AG04450 (cell line): ENCODE measurements at regions not wholly inside any gene's neighbourhood (a gene's known extent, or its start where the extent isn't known, plus 50 kb on each side); places are given as distances from the start of the nearest gene placed in this dataset.

Source experiments
- CTCF ChIA-PET: fragments of 300-600, 350-600 bp; formaldehyde crosslinking; extraction: SDS; loops from one replicate; lab custom pipeline; 2022; ENCODE audit warnings: antibody characterized with exemption, inconsistent platforms; lab: Charles Lee
- POLR2A ChIA-PET: fragments of 350-600 bp; formaldehyde crosslinking; extraction: SDS; loops from one replicate; lab custom pipeline; 2021; ENCODE audit warnings: antibody characterized with exemption, inconsistent platforms; lab: Yijun Ruan, JAX
- DNase-seq: peaks from one replicate; pipeline ENCODE4 v3.0.0-alpha.2; 2011; ENCODE audit warnings: low read depth, low spot score
- H3K27ac ChIP-seq: one replicate; pipeline ENCODE4 v1.5.1; 2012; ENCODE audit warnings: low read depth, low read length, control low read depth
- H3K27me3 ChIP-seq: one replicate; pipeline ENCODE4 v1.6.0; 2012; ENCODE audit warnings: low read length; ENCODE audit not compliant: control insufficient read depth, insufficient read depth
- H3K4me3 ChIP-seq: 2 replicates; pipeline ENCODE4 v1.5.1; 2011; ENCODE audit warnings: mild to moderate bottlenecking, low read depth, low read length, control low read depth
- H3K9me3 ChIP-seq: 2 replicates; pipeline ENCODE4 v1.5.1; 2012; ENCODE audit warnings: low read length; ENCODE audit not compliant: control insufficient read depth, insufficient read depth
- TF ChIP-seq, protein P1 (sequence below): IDR thresholded peaks from 2 replicates; pipeline ENCODE4 v1.5.1; 2011; ENCODE audit warnings: low read depth, low read length, control low read depth, inconsistent platforms

DNA sequence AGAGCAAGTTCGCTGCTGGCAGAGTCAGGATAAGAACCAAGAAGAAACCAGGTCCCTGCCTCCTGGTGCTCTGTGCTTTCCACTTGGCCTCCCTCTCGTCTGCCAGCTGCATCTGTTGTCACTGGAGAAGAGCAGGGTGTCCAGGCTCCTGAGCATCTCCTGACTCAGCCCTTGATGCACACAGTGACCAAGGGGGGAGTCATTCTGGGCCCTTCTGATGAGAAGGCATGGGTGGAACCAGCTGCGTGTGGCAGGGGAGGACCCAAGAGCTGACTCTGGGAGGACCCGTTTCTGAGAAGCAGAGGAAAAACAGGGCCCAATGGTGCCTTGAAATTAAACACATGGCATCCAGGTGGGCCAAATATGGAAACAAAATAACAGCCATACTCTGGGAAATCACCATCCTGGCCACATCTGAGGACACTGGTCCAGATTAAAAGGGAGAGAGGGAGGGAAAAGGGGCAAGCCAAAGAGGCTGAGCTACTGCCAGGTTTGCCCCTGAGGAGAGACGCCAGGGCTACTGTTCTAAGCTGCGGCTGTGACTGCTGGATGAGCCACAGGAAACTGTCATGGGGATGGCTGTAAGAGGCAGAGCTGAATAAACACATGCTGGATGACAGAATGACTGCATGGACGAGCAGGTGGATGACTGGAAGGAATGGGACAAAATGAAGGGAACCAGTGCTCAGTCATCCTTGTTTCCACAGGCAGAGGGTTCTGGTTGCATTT is 58.1 kb upstream of the CA12 start:
- H3K27ac ChIP-seq: no peak overlapping the region
- no peaks in the 10 kb centered on the region for H3K9me3 ChIP-seq
- no peak for DNase-seq
- H3K4me3 ChIP-seq: no peak overlapping the region
- POLR2A ChIA-PET: no interaction called here
- CTCF ChIA-PET: interaction anchor here (1.0 kb wide), 1 partner anchor 26 kb away, joined by 3 read pairs; no protein-coding TSS in a partner anchor
- H3K27me3 ChIP-seq: peaks cover 9% of the 10 kb centered on the region
- TF ChIP-seq, protein P1, sequence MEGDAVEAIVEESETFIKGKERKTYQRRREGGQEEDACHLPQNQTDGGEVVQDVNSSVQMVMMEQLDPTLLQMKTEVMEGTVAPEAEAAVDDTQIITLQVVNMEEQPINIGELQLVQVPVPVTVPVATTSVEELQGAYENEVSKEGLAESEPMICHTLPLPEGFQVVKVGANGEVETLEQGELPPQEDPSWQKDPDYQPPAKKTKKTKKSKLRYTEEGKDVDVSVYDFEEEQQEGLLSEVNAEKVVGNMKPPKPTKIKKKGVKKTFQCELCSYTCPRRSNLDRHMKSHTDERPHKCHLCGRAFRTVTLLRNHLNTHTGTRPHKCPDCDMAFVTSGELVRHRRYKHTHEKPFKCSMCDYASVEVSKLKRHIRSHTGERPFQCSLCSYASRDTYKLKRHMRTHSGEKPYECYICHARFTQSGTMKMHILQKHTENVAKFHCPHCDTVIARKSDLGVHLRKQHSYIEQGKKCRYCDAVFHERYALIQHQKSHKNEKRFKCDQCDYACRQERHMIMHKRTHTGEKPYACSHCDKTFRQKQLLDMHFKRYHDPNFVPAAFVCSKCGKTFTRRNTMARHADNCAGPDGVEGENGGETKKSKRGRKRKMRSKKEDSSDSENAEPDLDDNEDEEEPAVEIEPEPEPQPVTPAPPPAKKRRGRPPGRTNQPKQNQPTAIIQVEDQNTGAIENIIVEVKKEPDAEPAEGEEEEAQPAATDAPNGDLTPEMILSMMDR: no peak

DNA sequence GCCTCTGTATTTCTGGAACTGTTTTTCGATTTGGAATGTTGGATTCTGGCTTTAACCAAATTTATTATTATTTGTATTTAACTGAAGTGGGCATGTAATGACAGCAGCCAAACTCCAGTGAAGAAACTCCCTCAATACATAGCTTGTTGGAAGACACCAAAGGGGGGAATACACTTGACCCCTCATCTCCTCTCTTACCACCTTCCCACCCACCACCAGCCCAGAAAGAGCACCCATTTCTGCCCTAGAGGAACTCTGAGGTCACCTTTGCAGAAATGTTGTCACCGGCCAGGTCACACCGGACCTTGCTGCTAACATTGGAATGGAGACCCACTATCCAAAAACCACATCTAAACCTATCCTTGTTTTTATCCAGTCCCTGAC is 58.6 kb upstream of the CA12 start:
- POLR2A ChIA-PET: no interaction called here
- CTCF ChIA-PET: no interaction called here
- Histone ChIP-seq H3K27me3 (peaks cover 10% of the 10 kb centered on the region), H3K9me3 (no peaks in the 10 kb centered on the region), H3K4me3 (no peak overlapping the region), H3K27ac (no peak overlapping the region)
- no peak for DNase-seq
- TF ChIP-seq, protein P1: no peak

- Histone ChIP-seq H3K27ac (no peak overlapping the region), H3K4me3 (no peak overlapping the region), H3K9me3 (no peaks in the 10 kb centered on the region), H3K27me3 (peaks cover 14% of the 10 kb centered on the region)
- DNase-seq: no peak
- TF ChIP-seq, protein P1: no peak
- POLR2A ChIA-PET: no interaction called here
- CTCF ChIA-PET: no interaction called here
These were observed 59.1 kb upstream of the CA12 start for GRCh38 chr15:63440756-63441155.

DNA sequence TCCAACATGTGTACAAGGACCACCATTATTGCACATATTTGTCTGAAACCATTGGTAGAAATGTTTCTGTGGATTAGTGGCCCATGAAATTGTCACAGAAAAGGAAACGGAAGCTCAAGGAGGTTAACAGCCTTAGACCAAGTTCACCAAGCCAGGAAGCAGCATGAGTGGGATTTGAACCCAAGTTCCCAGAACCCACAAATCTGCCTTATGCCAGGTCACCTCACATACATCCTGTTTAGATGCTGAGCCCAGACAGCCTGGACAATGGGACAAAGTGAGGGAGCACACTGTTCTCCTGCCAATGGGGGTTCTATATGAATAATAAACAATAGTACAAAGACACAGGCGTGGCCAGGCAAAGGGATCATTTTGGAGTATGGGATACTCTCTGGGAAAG is 59.6 kb upstream of the CA12 start:
- ChIA-PET CTCF (interaction anchor here (1.0 kb wide), 1 partner anchor 39 kb away, joined by 4 read pairs; no protein-coding TSS in a partner anchor), POLR2A (no interaction called here)
- DNase-seq: no peak
- TF ChIP-seq, protein P1: no peak
- Histone ChIP-seq H3K9me3 (no peaks in the 10 kb centered on the region), H3K27me3 (peaks cover 14% of the 10 kb centered on the region), H3K27ac (no peak overlapping the region), H3K4me3 (no peak overlapping the region)

- H3K9me3 ChIP-seq: no peaks in the 10 kb centered on the region
- TF ChIP-seq, protein P1: no peak
- CTCF ChIA-PET: interaction anchor here (1.0 to 1.1 kb wide), 2 partner anchors 24 to 40 kb away, joined by 3 to 4 read pairs; no protein-coding TSS in a partner anchor
- POLR2A ChIA-PET: no interaction called here
- H3K4me3 ChIP-seq: no peak overlapping the region
- DNase-seq: no peak
- H3K27ac ChIP-seq: no peak overlapping the region
- peaks cover 17% of the 10 kb centered on the region for H3K27me3 ChIP-seq
These were observed 60.4 kb upstream of the CA12 start for GRCh38 chr15:63442080-63442479.
